Fibroblast of skin of left quadriceps (primary cell): ENCODE measurements at regions not wholly inside any gene's neighbourhood (a gene's known extent, or its start where the extent isn't known, plus 50 kb on each side); places are given as distances from the start of the nearest gene placed in this dataset.
"Not testable (repeated sequence)": the region's sequence is repeated elsewhere in the genome, so short reads cannot be mapped to it uniquely, and the experiment has no call there.

Source experiments
- DNase-seq, 2 experiments: peaks; one replicate each; pipeline ENCODE4 v3.0.0-alpha.2; 2013; ENCODE audit warnings: low read depth in 2 of 2

DNA sequence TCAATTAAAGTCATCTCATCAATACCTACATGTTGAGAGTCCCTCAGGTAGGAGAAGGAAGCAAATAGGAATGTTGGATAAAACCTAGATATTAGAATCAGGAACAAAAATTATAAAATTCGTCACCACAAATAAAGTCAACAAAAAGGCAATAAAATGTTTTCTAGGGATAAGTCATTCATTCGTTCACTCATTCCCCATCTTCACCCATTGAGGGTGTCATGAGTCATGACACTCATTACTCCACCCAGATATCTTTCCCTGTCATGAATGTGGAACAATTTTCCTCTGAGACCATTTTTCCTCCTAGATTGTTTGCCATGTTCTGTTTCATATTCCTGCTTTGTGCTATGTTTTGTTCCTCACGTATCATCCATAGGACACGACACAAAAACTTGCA, 50.9 kb upstream of the OLIG3 start:
- no peak for DNase-seq

- no peak for DNase-seq
These were observed 53.0 kb upstream of the OLIG3 start for GRCh38 chr6:137547186-137547585.

- no peak for DNase-seq
These were observed 53.4 kb upstream of the OLIG3 start for GRCh38 chr6:137547601-137548000.

DNA sequence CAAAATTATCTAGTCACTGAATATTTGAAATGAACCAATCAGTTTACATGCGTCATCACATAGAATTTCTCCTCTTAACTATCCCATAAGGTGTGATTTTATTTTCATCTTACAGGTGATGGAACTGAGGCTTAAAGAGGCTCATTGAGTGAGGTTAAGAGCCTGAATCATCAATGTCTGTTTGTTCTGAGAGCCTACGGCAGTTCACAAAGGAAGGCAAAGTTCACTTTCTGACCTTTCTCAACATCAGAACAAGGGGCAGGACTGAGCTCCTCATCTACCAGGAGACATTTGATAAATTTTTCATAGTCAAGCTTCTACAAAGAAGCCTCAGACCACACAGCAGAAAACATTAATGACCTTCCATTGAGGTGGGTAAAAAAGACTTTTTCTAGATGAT, 54.9 kb upstream of the OLIG3 start:
- no peak for DNase-seq

DNA sequence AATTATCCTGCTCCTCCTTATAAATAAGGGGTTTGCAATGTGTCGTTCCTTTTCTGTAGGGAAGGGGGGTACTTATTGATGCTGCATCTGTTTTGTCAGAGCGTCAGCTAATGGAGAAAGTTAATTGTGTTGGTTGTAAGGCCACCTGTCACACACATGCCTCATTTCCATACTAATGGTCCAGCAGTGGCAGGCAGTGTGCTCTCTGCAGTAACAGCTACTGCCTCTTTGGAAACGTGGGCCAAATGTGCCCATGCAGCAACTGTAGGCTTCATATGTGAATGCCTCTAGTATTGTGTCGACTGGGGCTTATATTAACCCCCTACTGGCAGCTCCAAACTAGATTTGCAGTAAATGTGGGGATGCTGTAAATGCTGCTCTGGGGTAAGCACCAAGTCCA, 56.3 kb upstream of the OLIG3 start:
- no peak for DNase-seq

DNA sequence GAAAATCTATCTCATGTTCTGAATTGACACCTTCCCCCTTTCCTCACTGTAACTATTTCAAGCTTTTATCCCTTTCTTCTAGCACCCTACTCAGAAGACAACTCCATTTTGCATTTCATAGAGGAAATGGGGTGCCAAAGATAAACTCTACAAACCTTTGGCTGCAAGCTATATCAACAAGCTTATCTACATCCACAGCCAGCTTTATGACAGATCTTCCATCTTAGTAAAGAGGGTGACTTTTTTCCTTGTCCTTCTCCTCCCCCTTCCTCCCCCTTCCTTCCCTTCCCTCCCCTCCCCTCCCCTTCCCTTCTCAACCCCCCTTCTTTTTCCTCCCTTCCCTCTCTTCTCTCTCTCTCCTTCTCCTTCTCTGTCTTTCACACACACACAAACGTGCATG, 58.0 kb upstream of the OLIG3 start:
- DNase-seq: no peak

DNA sequence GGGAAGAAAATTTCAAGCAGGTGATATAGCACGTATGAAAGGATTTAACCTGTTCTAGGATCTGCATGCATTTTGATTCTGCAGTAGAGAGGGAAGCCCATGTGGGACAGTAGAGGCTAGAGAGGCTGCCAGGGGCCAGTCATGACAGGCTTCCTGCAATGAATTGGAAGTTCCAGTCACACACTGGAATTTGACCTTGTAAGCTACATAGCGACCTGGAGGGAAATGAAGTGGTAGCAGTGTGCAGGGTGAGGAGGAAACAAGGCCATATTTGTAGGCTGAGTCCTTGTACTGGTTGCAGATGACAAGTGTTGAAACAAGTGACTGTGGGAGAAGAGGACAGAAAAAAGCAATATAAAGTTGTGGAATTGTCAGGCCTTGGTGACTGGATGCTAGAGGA, 58.6 kb upstream of the OLIG3 start:
- DNase-seq: no peak

DNA sequence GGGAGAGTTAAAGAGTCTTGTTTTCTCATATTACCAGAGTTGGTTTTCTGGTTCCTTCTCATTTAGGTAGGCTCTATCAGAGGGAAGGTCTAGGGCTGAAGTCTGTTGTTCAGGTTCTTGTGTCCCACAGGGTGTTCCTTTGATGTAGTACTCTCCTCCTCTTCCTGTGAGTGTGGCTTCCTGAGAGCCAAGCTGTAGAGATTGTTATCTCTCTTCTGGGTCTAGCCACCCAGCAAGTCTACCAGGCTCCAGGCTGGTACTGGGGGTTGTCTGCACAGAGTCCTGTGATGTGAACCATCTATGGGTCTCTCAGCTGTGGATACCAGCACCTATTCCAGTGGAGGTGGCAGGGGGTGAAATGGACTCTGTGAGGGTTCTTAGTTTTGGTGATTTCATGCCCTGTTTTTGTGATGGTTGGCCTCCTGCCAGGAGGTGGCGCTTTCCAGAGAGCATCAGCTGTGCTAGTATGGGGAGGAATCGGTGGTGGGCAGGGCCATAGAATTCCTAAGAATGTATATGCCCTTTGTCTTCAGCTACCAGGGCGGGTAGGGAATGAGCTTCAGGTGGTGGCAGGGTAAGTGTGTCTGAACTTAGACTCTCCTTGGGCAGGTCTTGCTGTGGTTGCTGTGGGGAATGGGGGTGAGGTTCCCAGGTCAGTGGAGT, 65.5 kb upstream of the OLIG3 start:
- DNase-seq: not testable (repeated sequence)

- DNase-seq: no peak
These were observed 66.0 kb upstream of the OLIG3 start for GRCh38 chr6:137560184-137560563.

GRCh38 chr6:137568067-137568466, 73.9 kb upstream of the OLIG3 start:
- no peak for DNase-seq

GRCh38 chr6:137570393-137570792, 76.2 kb upstream of the OLIG3 start:
- no peak for DNase-seq

- DNase-seq: peak; percentile 1 to 5
These were observed 77.7 kb upstream of the OLIG3 start for GRCh38 chr6:137571854-137572253.

DNA sequence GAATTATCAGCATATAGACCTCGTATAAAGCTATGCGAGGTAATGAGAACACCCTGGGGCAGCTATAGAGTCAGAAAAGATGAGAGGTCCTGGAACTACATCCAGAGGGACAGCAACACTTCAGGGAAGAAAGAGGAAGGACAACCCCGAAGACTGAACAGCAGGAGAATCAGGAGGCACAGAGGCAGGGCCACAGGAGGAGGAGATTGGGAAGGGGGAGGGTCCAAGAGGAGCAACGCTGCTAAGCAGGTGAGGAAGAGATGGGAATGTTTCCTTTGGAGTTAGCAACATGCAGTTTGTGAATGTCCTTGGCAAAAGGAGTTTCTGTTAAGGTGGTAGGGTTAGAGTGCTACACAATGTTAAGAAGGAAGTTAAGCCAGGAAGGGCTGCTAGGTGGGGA, 79.5 kb upstream of the OLIG3 start:
- no peak for DNase-seq

DNA sequence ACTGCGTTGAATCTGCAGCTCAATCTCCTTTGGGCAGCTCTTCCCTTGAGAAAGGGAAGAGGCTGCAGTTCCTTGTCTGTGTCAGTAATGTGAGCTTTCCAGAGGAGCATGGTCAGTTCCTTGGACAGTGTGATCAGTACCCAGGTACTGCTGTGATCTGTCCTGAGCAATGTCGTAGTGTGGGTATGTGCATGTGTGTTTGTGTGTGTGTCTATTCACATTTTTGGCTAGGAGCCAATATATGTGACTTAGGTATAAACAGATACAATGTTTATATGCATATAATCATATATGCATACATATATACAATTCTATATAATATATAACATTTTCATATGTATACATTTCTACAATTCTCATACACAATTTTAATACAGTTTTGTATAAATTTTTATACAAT, 85.4 kb upstream of the OLIG3 start:
- no peak for DNase-seq

GRCh38 chr6:137581019-137581707, 87.0 kb upstream of the OLIG3 start:
- DNase-seq: no peak

- DNase-seq: not testable (repeated sequence)
These were observed 89.3 kb upstream of the OLIG3 start for GRCh38 chr6:137583519-137583918.

DNA sequence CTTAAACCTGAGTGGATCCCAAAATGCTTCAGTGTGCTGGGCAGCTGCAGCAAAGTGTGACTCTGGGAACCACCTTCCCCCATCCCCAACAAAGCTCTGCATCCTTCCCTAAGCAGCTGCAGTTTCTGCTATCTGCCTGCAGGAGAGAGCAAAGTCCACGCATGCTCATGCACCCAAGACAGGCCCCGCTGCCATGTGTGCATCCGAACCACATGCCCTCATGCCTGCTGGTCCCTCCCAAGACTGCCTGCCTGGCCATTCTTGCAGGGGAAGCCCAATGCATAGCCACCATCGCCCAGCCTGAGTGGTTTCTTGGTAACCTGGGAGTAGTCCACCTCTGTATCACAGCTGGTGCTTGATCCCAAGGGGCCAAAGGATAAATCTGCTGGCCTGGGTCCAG, 94.3 kb upstream of the OLIG3 start:
- no peak for DNase-seq

- DNase-seq: no peak
These were observed 95.1 kb upstream of the OLIG3 start for GRCh38 chr6:137589067-137589848.

DNA sequence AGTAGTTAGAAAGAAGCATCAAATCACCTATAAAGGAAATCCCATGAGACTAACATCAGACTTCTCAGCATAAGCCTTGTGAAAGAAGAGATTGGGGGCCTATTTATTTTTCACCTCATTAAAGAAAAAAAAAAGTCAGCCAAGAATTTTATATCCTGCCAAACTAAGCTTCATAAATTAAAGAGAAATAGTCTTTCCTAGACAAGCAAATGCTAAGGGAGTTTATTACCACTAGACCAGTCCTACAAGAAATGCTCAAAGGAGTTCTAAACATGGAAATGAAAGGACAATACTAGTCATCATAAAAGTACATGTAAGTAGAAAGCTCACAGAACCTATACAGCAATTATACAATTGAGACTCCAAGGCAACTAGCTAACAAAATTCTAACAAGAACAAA, 96.5 kb upstream of the OLIG3 start:
- no peak for DNase-seq

DNA sequence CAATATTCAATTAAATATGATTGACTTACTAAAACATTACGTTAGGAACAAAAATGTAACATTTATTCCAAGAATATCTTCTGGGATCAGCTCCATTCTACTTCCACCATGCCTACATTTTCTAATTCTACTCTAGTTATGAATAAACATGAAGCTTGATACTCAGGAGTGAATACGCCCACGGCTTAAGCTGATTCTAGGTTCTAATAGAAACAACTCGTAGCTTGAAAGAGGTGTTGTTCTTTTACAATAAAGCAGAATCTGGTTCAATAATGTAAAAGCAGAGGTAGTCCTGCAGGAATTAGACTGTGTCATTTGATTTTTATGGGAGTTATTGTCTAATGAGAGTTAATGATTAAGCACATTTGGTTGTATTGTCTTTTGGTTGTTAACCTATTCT, 107.3 kb upstream of the OLIG3 start:
- no peak for DNase-seq

GRCh38 chr6:137602313-137603197, 108.4 kb upstream of the OLIG3 start:
- DNase-seq: no peak

DNA sequence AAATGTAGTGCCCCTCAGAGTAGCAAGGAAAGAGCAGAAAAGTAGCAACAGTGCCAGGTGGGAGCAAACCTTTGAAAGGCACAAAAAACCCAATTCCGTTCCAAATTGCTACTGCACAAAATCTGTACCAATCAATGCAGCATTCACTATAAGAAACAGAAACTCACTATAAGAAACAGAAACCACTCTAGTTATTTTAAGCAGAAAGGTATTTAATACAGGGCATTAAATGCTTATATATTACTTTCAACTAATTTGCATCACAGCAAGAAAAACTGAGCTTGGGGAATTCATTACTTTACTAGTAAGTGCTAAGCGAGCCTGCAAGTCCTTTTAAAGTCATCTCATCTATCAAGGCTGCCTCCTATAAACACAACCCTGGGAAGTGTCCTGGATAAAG, 116.5 kb upstream of the OLIG3 start:
- DNase-seq: no peak
